ENCODE measurements at regions not wholly inside any gene's neighbourhood (a gene's known extent, or its start where the extent isn't known, plus 50 kb on each side); places are given as distances from the start of the nearest gene placed in this dataset.

- intact Hi-C loops (cut with DNase I, micrococcal nuclease), result no loop called here
- POLR2A ChIA-PET, result no interaction called here
- CTCF ChIA-PET, result no interaction called here
- no peak for DNase-seq
- Mint-ChIP-seq H3K4me1 (ENCODE audit: low read depth) (no peaks in the 10 kb centered on the region), H3K27me3 (no peaks in the 10 kb centered on the region), H3K27ac (no peak overlapping the region), H3K36me3 (ENCODE audit: low read depth) (no peaks in the 10 kb centered on the region), H3K4me3 (no peak overlapping the region), H3K9me3 (no peaks in the 10 kb centered on the region)
- no peaks in the 10 kb centered on the region for H3K9me3 ChIP-seq (ENCODE audit: control insufficient read depth in 1 of 2, insufficient read depth in 1 of 2, low read length in 2 of 2)
- no peak overlapping the region for H3K27ac ChIP-seq (ENCODE audit: low read depth in 1 of 2, low read length in 2 of 2)
- H3K4me3 ChIP-seq (ENCODE audit: low read length), result no peak overlapping the region
- no peaks in the 10 kb centered on the region for H3K4me1 ChIP-seq (ENCODE audit: insufficient read depth, low read length)
- H3K27me3 ChIP-seq (ENCODE audit: control insufficient read depth in 1 of 2, insufficient read depth in 2 of 2, low read length in 2 of 2), result no peaks in the 10 kb centered on the region
- H3K36me3 ChIP-seq (ENCODE audit: insufficient read depth, low read length), result no peaks in the 10 kb centered on the region
- ATAC-seq (ENCODE audit: poor library complexity), result no peak
- no peak for TF ChIP-seq CTCF (IDR thresholded peaks at IDR 0.05)
Observed at GRCh38 chr20:16194617-16195360, 378.5 kb downstream of the KIF16B start.

GRCh38 chr20:16191496-16191895 is 381.8 kb downstream of the KIF16B start:
- no peak overlapping the region for H3K4me3 Mint-ChIP-seq
- Histone ChIP-seq H3K27me3 (ENCODE audit: control insufficient read depth in 1 of 2, insufficient read depth in 2 of 2, low read length in 2 of 2) (no peaks in the 10 kb centered on the region), H3K4me3 (ENCODE audit: low read length) (no peak overlapping the region), H3K36me3 (ENCODE audit: insufficient read depth, low read length) (no peaks in the 10 kb centered on the region), H3K27ac (ENCODE audit: low read depth in 1 of 2, low read length in 2 of 2) (no peak overlapping the region), H3K9me3 (ENCODE audit: control insufficient read depth in 1 of 2, insufficient read depth in 1 of 2, low read length in 2 of 2) (no peaks in the 10 kb centered on the region), H3K4me1 (ENCODE audit: insufficient read depth, low read length) (no peaks in the 10 kb centered on the region)
- ChIA-PET CTCF (no interaction called here), POLR2A (no interaction called here)
- no peaks in the 10 kb centered on the region for H3K36me3 Mint-ChIP-seq (ENCODE audit: low read depth)
- H3K9me3 Mint-ChIP-seq, result peaks cover 2% of the 10 kb centered on the region
- DNase-seq, result no peak
- intact Hi-C loops (cut with DNase I, micrococcal nuclease), result no loop called here
- ATAC-seq (ENCODE audit: poor library complexity), result no peak
- no peaks in the 10 kb centered on the region for H3K4me1 Mint-ChIP-seq (ENCODE audit: low read depth)
- no peak overlapping the region for H3K27ac Mint-ChIP-seq
- no peak for TF ChIP-seq CTCF (IDR thresholded peaks at IDR 0.05)
- H3K27me3 Mint-ChIP-seq, result no peaks in the 10 kb centered on the region

GRCh38 chr20:16189371-16189770 is 383.9 kb downstream of the KIF16B start:
- no peak overlapping the region for H3K27ac Mint-ChIP-seq
- Histone ChIP-seq H3K9me3 (ENCODE audit: control insufficient read depth in 1 of 2, insufficient read depth in 1 of 2, low read length in 2 of 2) (no peaks in the 10 kb centered on the region), H3K4me3 (ENCODE audit: low read length) (no peak overlapping the region), H3K27ac (ENCODE audit: low read depth in 1 of 2, low read length in 2 of 2) (no peak overlapping the region), H3K4me1 (ENCODE audit: insufficient read depth, low read length) (no peaks in the 10 kb centered on the region), H3K27me3 (ENCODE audit: control insufficient read depth in 1 of 2, insufficient read depth in 2 of 2, low read length in 2 of 2) (no peaks in the 10 kb centered on the region), H3K36me3 (ENCODE audit: insufficient read depth, low read length) (no peaks in the 10 kb centered on the region)
- H3K4me1 Mint-ChIP-seq (ENCODE audit: low read depth), result no peaks in the 10 kb centered on the region
- no peak for DNase-seq
- POLR2A ChIA-PET, result no interaction called here
- ATAC-seq (ENCODE audit: poor library complexity), result no peak
- no peak for TF ChIP-seq CTCF (IDR thresholded peaks at IDR 0.05)
- peaks cover 2% of the 10 kb centered on the region for H3K9me3 Mint-ChIP-seq
- CTCF ChIA-PET, result no interaction called here
- no peaks in the 10 kb centered on the region for H3K36me3 Mint-ChIP-seq (ENCODE audit: low read depth)
- intact Hi-C loops (cut with DNase I, micrococcal nuclease), result no loop called here
- H3K27me3 Mint-ChIP-seq, result no peaks in the 10 kb centered on the region
- no peak overlapping the region for H3K4me3 Mint-ChIP-seq

All from CD4-positive, alpha-beta T cell (primary cell).